NOMO-1 treated with DMSO at 0.1 percent for 48 hours (cell line): ENCODE measurements at regions not wholly inside any gene's neighbourhood (a gene's known extent, or its start where the extent isn't known, plus 50 kb on each side); places are given as distances from the start of the nearest gene placed in this dataset.

Source experiments
- DNase-seq: peaks from one replicate; lab custom pipeline; 2025; ENCODE audit not compliant: unreplicated experiment; lab: John Stamatoyannopoulos, UW

- no peak for DNase-seq
Measured at GRCh38 chr2:76274160-76274559, 563.4 kb upstream of the GCFC2 start.

- DNase-seq, result no peak
Measured at GRCh38 chr2:76270096-76270710, 559.5 kb upstream of the GCFC2 start.

GRCh38 chr2:76268902-76269620 is 558.3 kb upstream of the GCFC2 start:
- no peak for DNase-seq

GRCh38 chr2:76268484-76268883 is 557.8 kb upstream of the GCFC2 start:
- DNase-seq, result no peak

- DNase-seq, result no peak
Measured at GRCh38 chr2:76257802-76258201, 547.1 kb upstream of the GCFC2 start.

GRCh38 chr2:76256458-76257088 is 545.9 kb upstream of the GCFC2 start:
- no peak for DNase-seq

GRCh38 chr2:76252704-76253103 is 542.0 kb upstream of the GCFC2 start:
- DNase-seq, result no peak

- DNase-seq, result no peak
Measured at GRCh38 chr2:76251342-76251741, 540.6 kb upstream of the GCFC2 start.

- DNase-seq, result no peak
Measured at GRCh38 chr2:76247006-76247405, 536.3 kb upstream of the GCFC2 start.

- DNase-seq, result no peak
Measured at GRCh38 chr2:76211991-76212985, 501.6 kb upstream of the GCFC2 start.

GRCh38 chr2:76210551-76210950 is 499.8 kb upstream of the GCFC2 start:
- DNase-seq, result no peak

GRCh38 chr2:76204048-76204447 is 493.3 kb upstream of the GCFC2 start:
- no peak for DNase-seq

GRCh38 chr2:76202866-76203265 is 492.2 kb upstream of the GCFC2 start:
- no peak for DNase-seq

GRCh38 chr2:76197842-76198448 is 487.2 kb upstream of the GCFC2 start:
- DNase-seq, result peak; percentile 34

- no peak for DNase-seq
Measured at GRCh38 chr2:76197428-76197827, 486.7 kb upstream of the GCFC2 start.

GRCh38 chr2:76194031-76194775 is 483.5 kb upstream of the GCFC2 start:
- no peak for DNase-seq

GRCh38 chr2:76193089-76193488 is 482.4 kb upstream of the GCFC2 start:
- no peak for DNase-seq

- DNase-seq, result no peak
Measured at GRCh38 chr2:76188334-76189008, 477.8 kb upstream of the GCFC2 start.

- DNase-seq, result no peak
Measured at GRCh38 chr2:76187415-76187814, 476.7 kb upstream of the GCFC2 start.

GRCh38 chr2:76180676-76181075 is 470.0 kb upstream of the GCFC2 start:
- no peak for DNase-seq
